Activated T-cell treated with anti-CD3 and anti-CD28 coated beads, Interleukin-2, amount 50 U/mL, for 24 hours (primary cell): ENCODE measurements at regions not wholly inside any gene's neighbourhood (a gene's known extent, or its start where the extent isn't known, plus 50 kb on each side); places are given as distances from the start of the nearest gene placed in this dataset.

Source experiments
- DNase-seq: peaks from one replicate; pipeline ENCODE4 v3.0.0-alpha.2; 2020
- H3K27ac Mint-ChIP-seq: 2 replicates; pipeline ENCODE4 v1.8.0; 2020; ENCODE audit warnings: mild to moderate bottlenecking, mixed read lengths
- H3K27me3 Mint-ChIP-seq: 2 replicates; pipeline ENCODE4 v1.8.0; 2020; ENCODE audit warnings: mixed read lengths
- H3K36me3 Mint-ChIP-seq: 2 replicates; pipeline ENCODE4 v1.8.0; 2020; ENCODE audit warnings: low read depth, mixed read lengths
- H3K4me1 Mint-ChIP-seq: 2 replicates; pipeline ENCODE4 v1.8.0; 2020; ENCODE audit warnings: low read depth, mixed read lengths
- H3K4me3 Mint-ChIP-seq: 2 replicates; pipeline ENCODE4 v1.8.0; 2020; ENCODE audit warnings: mild to moderate bottlenecking, moderate library complexity, mixed read lengths
- H3K9me3 Mint-ChIP-seq: 2 replicates; pipeline ENCODE4 v1.8.0; 2020; ENCODE audit warnings: mixed read lengths

- DNase-seq = no peak
- no peak overlapping the region for H3K27ac Mint-ChIP-seq
- peaks cover 8% of the 10 kb centered on the region for H3K9me3 Mint-ChIP-seq
- H3K4me3 Mint-ChIP-seq = no peak overlapping the region
- H3K36me3 Mint-ChIP-seq = no peaks in the 10 kb centered on the region
- no peaks in the 10 kb centered on the region for H3K4me1 Mint-ChIP-seq
- H3K27me3 Mint-ChIP-seq = peaks cover 33% of the 10 kb centered on the region
Measured at GRCh38 chr6:4692664-4693063, 83.5 kb upstream of the CDYL start.

- Mint-ChIP-seq H3K4me1 (no peaks in the 10 kb centered on the region), H3K27ac (no peak overlapping the region), H3K9me3 (peaks cover 8% of the 10 kb centered on the region), H3K4me3 (no peak overlapping the region), H3K36me3 (no peaks in the 10 kb centered on the region), H3K27me3 (peaks cover 34% of the 10 kb centered on the region)
- DNase-seq = no peak
Measured at GRCh38 chr6:4687989-4688947, 87.9 kb upstream of the CDYL start.

- Mint-ChIP-seq H3K9me3 (peaks cover 8% of the 10 kb centered on the region), H3K4me3 (no peak overlapping the region), H3K27ac (no peak overlapping the region), H3K27me3 (peaks cover 38% of the 10 kb centered on the region), H3K4me1 (no peaks in the 10 kb centered on the region), H3K36me3 (no peaks in the 10 kb centered on the region)
- no peak for DNase-seq
Measured at GRCh38 chr6:4687656-4687988, 88.6 kb upstream of the CDYL start.

- Mint-ChIP-seq H3K27me3 (peaks cover 36% of the 10 kb centered on the region), H3K9me3 (no peaks in the 10 kb centered on the region), H3K27ac (no peak overlapping the region), H3K36me3 (no peaks in the 10 kb centered on the region), H3K4me3 (no peak overlapping the region), H3K4me1 (no peaks in the 10 kb centered on the region)
- no peak for DNase-seq
Measured at GRCh38 chr6:4682431-4683097, 93.6 kb upstream of the CDYL start.

- Mint-ChIP-seq H3K9me3 (no peaks in the 10 kb centered on the region), H3K27me3 (peaks cover 21% of the 10 kb centered on the region), H3K36me3 (no peaks in the 10 kb centered on the region), H3K27ac (no peak overlapping the region), H3K4me1 (no peaks in the 10 kb centered on the region), H3K4me3 (no peak overlapping the region)
- no peak for DNase-seq
Measured at GRCh38 chr6:4678506-4679300, 97.5 kb upstream of the CDYL start.

- Mint-ChIP-seq H3K27me3 (peaks cover 11% of the 10 kb centered on the region), H3K27ac (no peak overlapping the region), H3K36me3 (no peaks in the 10 kb centered on the region), H3K9me3 (no peaks in the 10 kb centered on the region), H3K4me1 (no peaks in the 10 kb centered on the region), H3K4me3 (no peak overlapping the region)
- DNase-seq = no peak
Measured at GRCh38 chr6:4677751-4678065, 98.5 kb upstream of the CDYL start.

GRCh38 chr6:4677011-4677750 lies 99.0 kb upstream of the CDYL start:
- H3K9me3 Mint-ChIP-seq = no peaks in the 10 kb centered on the region
- no peak for DNase-seq
- no peaks in the 10 kb centered on the region for H3K4me1 Mint-ChIP-seq
- no peak overlapping the region for H3K27ac Mint-ChIP-seq
- peaks cover 6% of the 10 kb centered on the region for H3K27me3 Mint-ChIP-seq
- no peaks in the 10 kb centered on the region for H3K36me3 Mint-ChIP-seq
- H3K4me3 Mint-ChIP-seq = no peak overlapping the region

- no peak overlapping the region for H3K27ac Mint-ChIP-seq
- H3K36me3 Mint-ChIP-seq = no peaks in the 10 kb centered on the region
- no peak overlapping the region for H3K4me3 Mint-ChIP-seq
- H3K27me3 Mint-ChIP-seq = no peaks in the 10 kb centered on the region
- no peak for DNase-seq
- no peaks in the 10 kb centered on the region for H3K9me3 Mint-ChIP-seq
- no peaks in the 10 kb centered on the region for H3K4me1 Mint-ChIP-seq
Measured at GRCh38 chr6:4676016-4676415, 100.2 kb upstream of the CDYL start.

- Mint-ChIP-seq H3K4me1 (no peaks in the 10 kb centered on the region), H3K36me3 (no peaks in the 10 kb centered on the region), H3K4me3 (no peak overlapping the region), H3K9me3 (no peaks in the 10 kb centered on the region), H3K27me3 (no peaks in the 10 kb centered on the region), H3K27ac (no peak overlapping the region)
- DNase-seq = no peak
Measured at GRCh38 chr6:4675121-4675520, 101.1 kb upstream of the CDYL start.

- no peaks in the 10 kb centered on the region for H3K4me1 Mint-ChIP-seq
- no peak overlapping the region for H3K4me3 Mint-ChIP-seq
- no peak for DNase-seq
- no peaks in the 10 kb centered on the region for H3K9me3 Mint-ChIP-seq
- no peak overlapping the region for H3K27ac Mint-ChIP-seq
- H3K36me3 Mint-ChIP-seq = no peaks in the 10 kb centered on the region
- H3K27me3 Mint-ChIP-seq = no peaks in the 10 kb centered on the region
Measured at GRCh38 chr6:4673861-4674260, 102.3 kb upstream of the CDYL start.

GRCh38 chr6:4672772-4673171 lies 103.4 kb upstream of the CDYL start:
- DNase-seq = no peak
- Mint-ChIP-seq H3K27ac (no peak overlapping the region), H3K4me1 (no peaks in the 10 kb centered on the region), H3K4me3 (no peak overlapping the region), H3K27me3 (no peaks in the 10 kb centered on the region), H3K9me3 (no peaks in the 10 kb centered on the region), H3K36me3 (no peaks in the 10 kb centered on the region)

- Mint-ChIP-seq H3K36me3 (no peaks in the 10 kb centered on the region), H3K27ac (no peak overlapping the region), H3K4me1 (no peaks in the 10 kb centered on the region), H3K4me3 (no peak overlapping the region), H3K27me3 (no peaks in the 10 kb centered on the region), H3K9me3 (no peaks in the 10 kb centered on the region)
- DNase-seq = no peak
Measured at GRCh38 chr6:4671587-4672115, 104.6 kb upstream of the CDYL start.

- H3K27me3 Mint-ChIP-seq = no peaks in the 10 kb centered on the region
- no peaks in the 10 kb centered on the region for H3K9me3 Mint-ChIP-seq
- DNase-seq = no peak
- H3K4me3 Mint-ChIP-seq = no peak overlapping the region
- no peaks in the 10 kb centered on the region for H3K36me3 Mint-ChIP-seq
- H3K4me1 Mint-ChIP-seq = no peaks in the 10 kb centered on the region
- no peak overlapping the region for H3K27ac Mint-ChIP-seq
Measured at GRCh38 chr6:4670824-4671409, 105.3 kb upstream of the CDYL start.

GRCh38 chr6:4670290-4670689 lies 105.9 kb upstream of the CDYL start:
- Mint-ChIP-seq H3K27ac (no peak overlapping the region), H3K4me3 (no peak overlapping the region), H3K4me1 (no peaks in the 10 kb centered on the region), H3K9me3 (no peaks in the 10 kb centered on the region), H3K36me3 (no peaks in the 10 kb centered on the region), H3K27me3 (no peaks in the 10 kb centered on the region)
- DNase-seq = no peak
